ENCODE measurements at regions not wholly inside any gene's neighbourhood (a gene's known extent, or its start where the extent isn't known, plus 50 kb on each side); places are given as distances from the start of the nearest gene placed in this dataset.

DNA sequence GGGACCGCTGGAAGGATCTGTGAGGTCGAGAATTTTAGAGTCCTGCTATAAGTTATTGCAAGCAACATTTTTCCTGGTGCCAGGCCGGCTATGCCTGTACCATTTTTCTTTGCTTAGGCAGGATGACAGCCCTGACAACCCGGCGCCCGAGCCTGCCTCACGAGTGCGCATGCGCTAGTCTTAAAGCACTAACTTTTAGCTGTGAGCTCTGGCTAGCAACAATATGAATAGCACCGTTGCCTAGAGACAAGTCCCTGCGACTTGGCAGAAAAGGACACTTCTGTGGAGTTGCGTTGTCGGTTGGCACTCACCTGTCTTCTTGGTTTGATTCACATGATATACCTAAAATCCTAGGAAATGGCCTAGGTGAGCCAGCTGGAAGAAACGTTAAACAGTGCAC lies 663.4 kb upstream of the TSPY4 start:
- H3K27ac ChIP-seq (ENCODE audit: low read length in 2 of 2): no peak overlapping the region
- no peaks in the 10 kb centered on the region for H3K79me2 ChIP-seq (ENCODE audit: control insufficient read depth, insufficient read depth, low read length)
- ChIA-PET POLR2A (no interaction called here), CTCF (no interaction called here)
- DNase-seq (no peak), ATAC-seq (ENCODE audit: low read depth) (no peak)
- intact Hi-C loops (cut with micrococcal nuclease): no loop called here
- no peaks in the 10 kb centered on the region for H3K27me3 ChIP-seq (replicated peaks in 1 of 4; ENCODE audit: control extremely low read depth in 1 of 4, control insufficient read depth in 3 of 4, insufficient read depth in 4 of 4, low read length in 3 of 4)
- Mint-ChIP-seq H3K4me3 (no peak overlapping the region), H3K27ac (no peak overlapping the region), H3K27me3 (no peaks in the 10 kb centered on the region), H3K4me1 (no peaks in the 10 kb centered on the region), H3K9me3 (ENCODE audit: insufficient read depth) (no peaks in the 10 kb centered on the region)
- H3K36me3 ChIP-seq (replicated peaks in 1 of 2; ENCODE audit: control extremely low read depth in 1 of 2, control insufficient read depth in 1 of 2, extremely low read depth in 1 of 2, insufficient read depth in 2 of 2, low read length in 1 of 2): no peaks in the 10 kb centered on the region
- no peak overlapping the region for H2AFZ ChIP-seq (ENCODE audit: insufficient read depth, low read depth, low read length, poor library complexity, severe bottlenecking)
- no peak overlapping the region for H3K4me2 ChIP-seq (replicated peaks; ENCODE audit: low read depth, low read length, poor library complexity, severe bottlenecking)
- TF ChIP-seq EZH2 (IDR thresholded peaks at IDR 0.05; ENCODE audit: borderline replicate concordance, insufficient read depth, low read depth, low read length, poor library complexity, severe bottlenecking): no peak
- TF ChIP-seq, protein P1, sequence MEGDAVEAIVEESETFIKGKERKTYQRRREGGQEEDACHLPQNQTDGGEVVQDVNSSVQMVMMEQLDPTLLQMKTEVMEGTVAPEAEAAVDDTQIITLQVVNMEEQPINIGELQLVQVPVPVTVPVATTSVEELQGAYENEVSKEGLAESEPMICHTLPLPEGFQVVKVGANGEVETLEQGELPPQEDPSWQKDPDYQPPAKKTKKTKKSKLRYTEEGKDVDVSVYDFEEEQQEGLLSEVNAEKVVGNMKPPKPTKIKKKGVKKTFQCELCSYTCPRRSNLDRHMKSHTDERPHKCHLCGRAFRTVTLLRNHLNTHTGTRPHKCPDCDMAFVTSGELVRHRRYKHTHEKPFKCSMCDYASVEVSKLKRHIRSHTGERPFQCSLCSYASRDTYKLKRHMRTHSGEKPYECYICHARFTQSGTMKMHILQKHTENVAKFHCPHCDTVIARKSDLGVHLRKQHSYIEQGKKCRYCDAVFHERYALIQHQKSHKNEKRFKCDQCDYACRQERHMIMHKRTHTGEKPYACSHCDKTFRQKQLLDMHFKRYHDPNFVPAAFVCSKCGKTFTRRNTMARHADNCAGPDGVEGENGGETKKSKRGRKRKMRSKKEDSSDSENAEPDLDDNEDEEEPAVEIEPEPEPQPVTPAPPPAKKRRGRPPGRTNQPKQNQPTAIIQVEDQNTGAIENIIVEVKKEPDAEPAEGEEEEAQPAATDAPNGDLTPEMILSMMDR (IDR thresholded peaks at IDR 0.05): no peak
- H3K9me3 ChIP-seq (ENCODE audit: control extremely low read depth in 1 of 3, control insufficient read depth in 2 of 3, insufficient read depth in 1 of 3, low read length in 2 of 3): no peaks in the 10 kb centered on the region
- no peak overlapping the region for H3K4me3 ChIP-seq (ENCODE audit: control extremely low read depth in 1 of 5, extremely low read depth in 1 of 5, insufficient read depth in 1 of 5, low read depth in 2 of 5, low read length in 4 of 5)
- H3K9ac ChIP-seq (ENCODE audit: low read length): no peak overlapping the region
- H3K4me1 ChIP-seq (ENCODE audit: control insufficient read depth in 2 of 2, insufficient read depth in 2 of 2, low read length in 2 of 2): no peaks in the 10 kb centered on the region
- 80% methylated on average over 5 of the region's 14 CpGs for WGBS (ENCODE audit: insufficient coverage)
- H4K20me1 ChIP-seq (ENCODE audit: control insufficient read depth, insufficient read depth, low read length, poor library complexity, severe bottlenecking): no peaks in the 10 kb centered on the region

DNA sequence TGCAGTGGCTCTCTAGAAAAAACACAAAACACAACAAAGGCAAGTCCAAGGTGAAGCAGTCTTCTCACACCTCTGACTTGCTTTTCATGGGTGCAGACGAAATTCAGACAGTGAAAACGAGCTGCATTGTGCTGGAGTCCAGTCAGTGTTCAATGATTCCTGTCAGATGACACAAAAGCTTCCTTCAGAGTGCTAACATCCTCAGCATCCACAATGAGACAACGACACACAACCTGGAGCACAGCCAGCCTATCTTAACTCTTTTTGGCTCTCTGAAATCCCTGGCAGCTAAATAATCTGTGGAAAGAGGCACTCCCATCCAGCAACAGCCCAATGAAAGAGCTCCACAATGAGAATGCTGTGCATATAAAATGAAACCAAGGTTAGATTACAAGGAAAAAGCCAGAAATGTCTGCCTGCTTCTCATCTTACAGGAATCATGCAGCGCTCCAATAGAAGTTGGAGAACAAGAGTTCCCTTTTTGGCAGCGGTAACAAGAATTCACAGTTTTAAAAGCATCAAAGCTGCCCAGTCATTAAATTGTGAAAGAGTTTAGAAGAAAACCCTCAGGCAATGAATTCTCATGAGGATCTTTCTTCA lies 659.8 kb upstream of the TSPY4 start:
- intact Hi-C loops (cut with micrococcal nuclease): no loop called here
- H3K79me2 ChIP-seq (ENCODE audit: control insufficient read depth, insufficient read depth, low read length): no peaks in the 10 kb centered on the region
- H3K27me3 ChIP-seq (replicated peaks in 1 of 4; ENCODE audit: control extremely low read depth in 1 of 4, control insufficient read depth in 3 of 4, insufficient read depth in 4 of 4, low read length in 3 of 4): no peaks in the 10 kb centered on the region
- Mint-ChIP-seq H3K9me3 (ENCODE audit: insufficient read depth) (no peaks in the 10 kb centered on the region), H3K27me3 (no peaks in the 10 kb centered on the region), H3K4me1 (no peaks in the 10 kb centered on the region), H3K27ac (no peak overlapping the region), H3K4me3 (no peak overlapping the region)
- no peak overlapping the region for H3K27ac ChIP-seq (ENCODE audit: low read length in 2 of 2)
- WGBS (ENCODE audit: insufficient coverage): 26% methylated on average over 2 of the region's 5 CpGs
- TF ChIP-seq, protein P1 (IDR thresholded peaks at IDR 0.05): no peak
- no peak for TF ChIP-seq EZH2 (IDR thresholded peaks at IDR 0.05; ENCODE audit: borderline replicate concordance, insufficient read depth, low read depth, low read length, poor library complexity, severe bottlenecking)
- ATAC-seq (ENCODE audit: low read depth): no peak
- CTCF ChIA-PET: interaction anchor here (0.5 kb wide), 1 partner anchor 52 kb away, joined by 4 read pairs; no protein-coding TSS in a partner anchor
- no peak for DNase-seq
- H4K20me1 ChIP-seq (ENCODE audit: control insufficient read depth, insufficient read depth, low read length, poor library complexity, severe bottlenecking): no peaks in the 10 kb centered on the region
- H3K4me2 ChIP-seq (replicated peaks; ENCODE audit: low read depth, low read length, poor library complexity, severe bottlenecking): no peak overlapping the region
- no peak overlapping the region for H2AFZ ChIP-seq (ENCODE audit: insufficient read depth, low read depth, low read length, poor library complexity, severe bottlenecking)
- no peaks in the 10 kb centered on the region for H3K9me3 ChIP-seq (ENCODE audit: control extremely low read depth in 1 of 3, control insufficient read depth in 2 of 3, insufficient read depth in 1 of 3, low read length in 2 of 3)
- H3K9ac ChIP-seq (ENCODE audit: low read length): no peak overlapping the region
- no peaks in the 10 kb centered on the region for H3K4me1 ChIP-seq (ENCODE audit: control insufficient read depth in 2 of 2, insufficient read depth in 2 of 2, low read length in 2 of 2)
- no peak overlapping the region for H3K4me3 ChIP-seq (ENCODE audit: control extremely low read depth in 1 of 5, extremely low read depth in 1 of 5, insufficient read depth in 1 of 5, low read depth in 2 of 5, low read length in 4 of 5)
- POLR2A ChIA-PET: no interaction called here
- H3K36me3 ChIP-seq (replicated peaks in 1 of 2; ENCODE audit: control extremely low read depth in 1 of 2, control insufficient read depth in 1 of 2, extremely low read depth in 1 of 2, insufficient read depth in 2 of 2, low read length in 1 of 2): no peaks in the 10 kb centered on the region
